Mucosa of descending colon (tissue), 3 donors: ENCODE measurements at regions not wholly inside any gene's neighbourhood (a gene's known extent, or its start where the extent isn't known, plus 50 kb on each side); places are given as distances from the start of the nearest gene placed in this dataset.

Source experiments
- ATAC-seq: fragments of 200-7000 bp; cut with Tn5 transposase; one replicate; pipeline ENCODE4 v1.9.1; 2020; ENCODE audit warnings: mild to moderate bottlenecking, moderate library complexity
- DNase-seq, 3 donors: peaks; one replicate each; pipeline ENCODE4 v3.0.0-alpha.2; 2020
- H3K36me3 ChIP-seq: fragments of 200-600 bp; one replicate; pipeline ENCODE4 v1.8.0; 2021; ENCODE audit warnings: low read depth, mild to moderate bottlenecking
- H3K4me1 ChIP-seq: fragments of 200-600 bp; one replicate; pipeline ENCODE4 v1.8.0; 2021; ENCODE audit warnings: low read depth, mild to moderate bottlenecking
- H3K4me3 ChIP-seq: fragments of 200-600 bp; one replicate; pipeline ENCODE4 v1.8.0; 2021; ENCODE audit warnings: mild to moderate bottlenecking
- H3K9me3 ChIP-seq: fragments of 200-600 bp; one replicate; pipeline ENCODE4 v1.8.0; 2021; ENCODE audit warnings: mild to moderate bottlenecking
- CTCF ChIP-seq: fragments of 200-600 bp; IDR thresholded peaks from one replicate; pipeline ENCODE4 v1.8.0; 2022; ENCODE audit warnings: antibody characterized with exemption, mild to moderate bottlenecking
- intact Hi-C, 2 donors: fragments of 100-400 bp; cut with DNase I in 1 of 2; cut with micrococcal nuclease in 1 of 2; formaldehyde crosslinking; loops; one replicate each; pipeline versions ENCODE4 v1.11.0 to v1.11.1; 2022; cut with DNase I, micrococcal nuclease
- donor health status: DM: no; HTN: no; CAD: no; lungs with moderate emphysema.
- donor health status: DM: no; HTN: no; CAD: no.
- donor health status: DM: no; HTN: yes; CAD: no.

- H3K36me3 ChIP-seq = no peaks in the 10 kb centered on the region
- TF ChIP-seq CTCF = no peak
- intact Hi-C loops = no loop called here
- H3K4me1 ChIP-seq = no peaks in the 10 kb centered on the region
- H3K4me3 ChIP-seq = no peak overlapping the region
- no peaks in the 10 kb centered on the region for H3K9me3 ChIP-seq
- ATAC-seq = no peak
- no peak for DNase-seq
Measured at GRCh38 chr2:66137606-66138130, 297.3 kb upstream of the MEIS1 start.

- H3K4me1 ChIP-seq = no peaks in the 10 kb centered on the region
- H3K4me3 ChIP-seq = no peak overlapping the region
- no peak for ATAC-seq
- intact Hi-C loops = no loop called here
- no peak for DNase-seq
- no peaks in the 10 kb centered on the region for H3K9me3 ChIP-seq
- no peak for TF ChIP-seq CTCF
- H3K36me3 ChIP-seq = no peaks in the 10 kb centered on the region
Measured at GRCh38 chr2:66134138-66134701, 300.7 kb upstream of the MEIS1 start.

DNA sequence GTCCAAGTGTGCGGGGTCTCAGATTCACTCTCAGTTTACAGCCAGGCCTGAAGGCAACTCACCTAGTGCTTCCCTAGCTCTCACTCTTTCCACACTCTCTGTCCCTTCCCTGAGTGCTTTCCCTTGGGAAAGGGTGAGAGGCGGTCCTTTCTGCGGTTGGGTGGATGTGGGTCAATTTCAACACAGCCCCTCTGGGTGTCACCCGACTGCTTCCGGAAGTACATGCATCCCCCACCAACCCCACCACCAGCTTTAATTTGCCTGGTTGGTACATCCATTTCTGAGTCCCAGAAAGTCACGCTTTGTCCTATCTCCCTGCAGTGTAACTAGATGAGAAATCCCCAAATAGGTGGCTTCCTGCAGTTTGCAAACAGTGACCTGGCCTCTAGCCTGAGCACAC is 307.3 kb upstream of the MEIS1 start:
- H3K36me3 ChIP-seq = no peaks in the 10 kb centered on the region
- DNase-seq (no peak), ATAC-seq (no peak)
- H3K9me3 ChIP-seq = no peaks in the 10 kb centered on the region
- no peak for TF ChIP-seq CTCF
- H3K4me3 ChIP-seq = no peak overlapping the region
- no peaks in the 10 kb centered on the region for H3K4me1 ChIP-seq
- intact Hi-C loops = no loop called here

- DNase-seq = no peak
- H3K4me1 ChIP-seq = no peaks in the 10 kb centered on the region
Measured at GRCh38 chr2:66127061-66127460, 307.9 kb upstream of the MEIS1 start.

GRCh38 chr2:66125951-66126350 is 309.0 kb upstream of the MEIS1 start:
- intact Hi-C loops = no loop called here

More at GRCh38 chr2:66127061-66127460, 307.9 kb upstream of the MEIS1 start:
- Histone ChIP-seq H3K4me3 (no peak overlapping the region), H3K9me3 (no peaks in the 10 kb centered on the region), H3K36me3 (no peaks in the 10 kb centered on the region)
- TF ChIP-seq CTCF = no peak
- no peak for ATAC-seq
- intact Hi-C loops = no loop called here

More at GRCh38 chr2:66125951-66126350, 309.0 kb upstream of the MEIS1 start:
- TF ChIP-seq CTCF = no peak
- H3K4me1 ChIP-seq = no peaks in the 10 kb centered on the region
- DNase-seq (no peak), ATAC-seq (no peak)
- H3K9me3 ChIP-seq = no peaks in the 10 kb centered on the region
- no peaks in the 10 kb centered on the region for H3K36me3 ChIP-seq
- H3K4me3 ChIP-seq = no peak overlapping the region
